Kidney (tissue), 13 donors: ENCODE measurements at regions not wholly inside any gene's neighbourhood (a gene's known extent, or its start where the extent isn't known, plus 50 kb on each side); places are given as distances from the start of the nearest gene placed in this dataset.

Experiments used
- DNase-seq, 5 donors: peaks; one replicate each; pipeline ENCODE4 v3.0.0-alpha.2; 2013 to 2020
- FAIRE-seq: peaks from 2 replicates; lab custom pipeline; 2012; peaks lifted over from hg19 to GRCh38; lab: Jason Lieb, UNC
- H3K27ac ChIP-seq, 2 donors: one replicate each; pipeline ENCODE4 v1.7.0; 2013; ENCODE audit warnings: low read depth in 2 of 2, low read length in 2 of 2, inconsistent platforms in 1 of 2
- H3K27me3 ChIP-seq: one replicate; pipeline ENCODE4 v1.7.1; 2013; ENCODE audit warnings: low read length, inconsistent platforms; ENCODE audit not compliant: control insufficient read depth, insufficient read depth
- H3K36me3 ChIP-seq, 3 donors: one replicate each; pipeline versions ENCODE4 v1.7.0 to v1.7.1; 2013; ENCODE audit warnings: low read length in 3 of 3, control low read depth in 1 of 3, inconsistent platforms in 1 of 3; ENCODE audit not compliant: insufficient read depth in 3 of 3, control insufficient read depth in 2 of 3
- H3K4me1 ChIP-seq, 3 donors: one replicate each; pipeline versions ENCODE4 v1.7.0 to v1.7.1; 2013; ENCODE audit warnings: low read length in 3 of 3, inconsistent platforms in 1 of 3, low read depth in 1 of 3; ENCODE audit not compliant: control insufficient read depth in 2 of 3, insufficient read depth in 2 of 3
- H3K4me3 ChIP-seq, 3 donors: one replicate each; pipeline versions ENCODE4 v1.7.0 to v1.8.1; 2013; ENCODE audit warnings: low read length in 3 of 3, control low read depth in 1 of 3, inconsistent platforms in 1 of 3
- H3K9ac ChIP-seq, 3 donors: one replicate each; pipeline versions ENCODE4 v1.7.0 to v1.7.1; 2013; ENCODE audit warnings: low read length in 3 of 3, control low read depth in 1 of 3, inconsistent platforms in 1 of 3
- H3K9me3 ChIP-seq, 3 donors: one replicate each; pipeline versions ENCODE4 v1.7.0 to v1.7.1; 2013; ENCODE audit warnings: low read length in 3 of 3, control low read depth in 1 of 3, inconsistent platforms in 1 of 3; ENCODE audit not compliant: control insufficient read depth in 2 of 3, insufficient read depth in 1 of 3
- CTCF ChIP-seq: IDR thresholded peaks from 3 replicates; pipeline ENCODE4 v1.5.1; 2012; ENCODE audit warnings: mild to moderate bottlenecking, moderate library complexity, borderline replicate concordance; ENCODE audit not compliant: insufficient read depth; ENCODE audit errors: extremely low read depth
- intact Hi-C: fragments of 100-400 bp; cut with DNase I; formaldehyde crosslinking; loops from one replicate; pipeline ENCODE4 v1.11.1; 2022
- donor health status: control.
- donor health status: control.
- donor health status: control.
- donor health status: control.
- donor health status: control.
- donor health status: DM: yes; HTN: yes; CAD: no.
- donor health status: Normal renal cell carcinoma (clear cell type).

- no peaks in the 10 kb centered on the region for H3K4me1 ChIP-seq
- DNase-seq: no peak
- no peak overlapping the region for H3K27ac ChIP-seq
- no peak for FAIRE-seq
- H3K36me3 ChIP-seq: no peaks in the 10 kb centered on the region
- TF ChIP-seq CTCF: no peak
- no peaks in the 10 kb centered on the region for H3K9me3 ChIP-seq
- no peaks in the 10 kb centered on the region for H3K27me3 ChIP-seq
- no peak overlapping the region for H3K4me3 ChIP-seq
- intact Hi-C loops: no loop called here
- no peak overlapping the region for H3K9ac ChIP-seq
Measured at GRCh38 chr3:68142441-68142840, 488.0 kb upstream of the SUCLG2 start.

GRCh38 chr3:68139897-68140296, 485.5 kb upstream of the SUCLG2 start:
- TF ChIP-seq CTCF: no peak
- DNase-seq (no peak), FAIRE-seq (no peak)
- no peaks in the 10 kb centered on the region for H3K9me3 ChIP-seq
- intact Hi-C loops: no loop called here
- no peaks in the 10 kb centered on the region for H3K27me3 ChIP-seq
- no peaks in the 10 kb centered on the region for H3K4me1 ChIP-seq
- H3K27ac ChIP-seq: no peak overlapping the region
- H3K36me3 ChIP-seq: no peaks in the 10 kb centered on the region
- no peak overlapping the region for H3K9ac ChIP-seq
- H3K4me3 ChIP-seq: no peak overlapping the region

GRCh38 chr3:68136411-68136810, 482.0 kb upstream of the SUCLG2 start:
- no peaks in the 10 kb centered on the region for H3K9me3 ChIP-seq
- H3K4me3 ChIP-seq: no peak overlapping the region
- H3K27ac ChIP-seq: no peak overlapping the region
- FAIRE-seq: no peak
- DNase-seq: no peak
- H3K4me1 ChIP-seq: no peaks in the 10 kb centered on the region
- no peaks in the 10 kb centered on the region for H3K36me3 ChIP-seq
- no peak for TF ChIP-seq CTCF
- no peak overlapping the region for H3K9ac ChIP-seq
- H3K27me3 ChIP-seq: no peaks in the 10 kb centered on the region
- intact Hi-C loops: no loop called here

- DNase-seq (no peak), FAIRE-seq (no peak)
- intact Hi-C loops: no loop called here
- TF ChIP-seq CTCF: no peak
- no peaks in the 10 kb centered on the region for H3K9me3 ChIP-seq
- H3K27ac ChIP-seq: no peak overlapping the region
- no peak overlapping the region for H3K4me3 ChIP-seq
- no peaks in the 10 kb centered on the region for H3K4me1 ChIP-seq
- H3K36me3 ChIP-seq: no peaks in the 10 kb centered on the region
- no peaks in the 10 kb centered on the region for H3K27me3 ChIP-seq
- H3K9ac ChIP-seq: no peak overlapping the region
Measured at GRCh38 chr3:68135067-68135466, 480.7 kb upstream of the SUCLG2 start.
